OCI-LY1 (cell line): ENCODE measurements at regions not wholly inside any gene's neighbourhood (a gene's known extent, or its start where the extent isn't known, plus 50 kb on each side); places are given as distances from the start of the nearest gene placed in this dataset.
A peak's percentile ranks its signal among the peaks of the same experiment; 100 is the strongest.

Source experiments
- H2AFZ ChIP-seq: fragments of 200-600 bp; sonication (generic), shearing (Covaris generic); 2 replicates; pipeline ENCODE4 v1.6.0; 2014; ENCODE audit warnings: antibody characterized with exemption, mild to moderate bottlenecking, low read length
- H3F3A ChIP-seq: fragments of 200-600 bp; sonication (generic), shearing (Covaris generic); 2 replicates; pipeline ENCODE4 v1.6.0; 2014; ENCODE audit warnings: mild to moderate bottlenecking, antibody characterized with exemption, low read length, moderate library complexity; ENCODE audit not compliant: insufficient read depth
- H3K27ac ChIP-seq: fragments of 200-600 bp; sonication (generic); 2 replicates; pipeline ENCODE4 v1.5.1; 2014; ENCODE audit warnings: low read length, mixed run types, mild to moderate bottlenecking, low read depth; ENCODE audit not compliant: poor library complexity, severe bottlenecking
- H3K27me3 ChIP-seq: fragments of 200-600 bp; sonication (generic); 2 replicates; pipeline ENCODE4 v1.6.0; 2014; ENCODE audit warnings: antibody characterized with exemption, mild to moderate bottlenecking, low read length, moderate library complexity; ENCODE audit not compliant: insufficient read depth
- H3K36me3 ChIP-seq: fragments of 200-600 bp; sonication (generic); 2 replicates; pipeline ENCODE4 v1.6.1; 2014; ENCODE audit warnings: mild to moderate bottlenecking, antibody characterized with exemption, low read length, moderate library complexity, mixed read lengths; ENCODE audit not compliant: insufficient read depth
- H3K4me1 ChIP-seq: fragments of 200-600 bp; sonication (generic); 2 replicates; pipeline ENCODE4 v1.5.1; 2014; ENCODE audit warnings: mild to moderate bottlenecking, low read length, moderate library complexity; ENCODE audit not compliant: insufficient read depth, severe bottlenecking
- H3K4me2 ChIP-seq: fragments of 200-600 bp; sonication (generic), shearing (Covaris generic); 2 replicates; pipeline ENCODE4 v1.6.1; 2014; ENCODE audit warnings: low read length
- H3K4me3 ChIP-seq: fragments of 200-600 bp; sonication (generic); 2 replicates; pipeline ENCODE4 v1.5.1; 2014; ENCODE audit warnings: low read length, low read depth, mild to moderate bottlenecking, mixed read lengths; ENCODE audit not compliant: poor library complexity, severe bottlenecking
- H3K79me2 ChIP-seq: fragments of 200-600 bp; shearing (Covaris generic); 2 replicates; pipeline ENCODE4 v1.6.1; 2016; ENCODE audit warnings: mixed run types, low read length, mixed read lengths; ENCODE audit not compliant: insufficient read depth
- H3K9ac ChIP-seq: fragments of 200-600 bp; sonication (generic), shearing (Covaris generic); 2 replicates; pipeline ENCODE4 v1.6.1; 2014; ENCODE audit warnings: mild to moderate bottlenecking, low read length, mixed read lengths
- H3K9me2 ChIP-seq: fragments of 200-600 bp; sonication (generic), shearing (Covaris generic); 2 replicates; pipeline ENCODE4 v1.6.1; 2014; ENCODE audit warnings: low read depth, mild to moderate bottlenecking, low read length, mixed read lengths
- H3K9me3 ChIP-seq: fragments of 200-600 bp; shearing (Covaris generic); 2 replicates; pipeline ENCODE4 v1.6.1; 2014; ENCODE audit warnings: low read length, mixed read lengths
- H4K20me1 ChIP-seq: fragments of 200-600 bp; sonication (generic), shearing (Covaris generic); 2 replicates; pipeline ENCODE4 v1.6.0; 2016; ENCODE audit warnings: mild to moderate bottlenecking, low read length; ENCODE audit not compliant: insufficient read depth
- EZH2 ChIP-seq: fragments of 200-600 bp; sonication (generic), shearing (Covaris generic); IDR thresholded peaks from 2 replicates; pipeline ENCODE4 v1.8.0; 2017; ENCODE audit warnings: borderline replicate concordance, mixed run types, mild to moderate bottlenecking, antibody characterized with exemption, low read length, moderate library complexity, mixed read lengths
- TF ChIP-seq, protein P1 (sequence below): fragments of 200-600 bp; sonication (generic), shearing (Covaris generic); IDR thresholded peaks from 2 replicates; pipeline ENCODE4 v1.5.1; 2017; ENCODE audit warnings: mild to moderate bottlenecking, antibody characterized with exemption, low read length, moderate library complexity, mixed read lengths

DNA sequence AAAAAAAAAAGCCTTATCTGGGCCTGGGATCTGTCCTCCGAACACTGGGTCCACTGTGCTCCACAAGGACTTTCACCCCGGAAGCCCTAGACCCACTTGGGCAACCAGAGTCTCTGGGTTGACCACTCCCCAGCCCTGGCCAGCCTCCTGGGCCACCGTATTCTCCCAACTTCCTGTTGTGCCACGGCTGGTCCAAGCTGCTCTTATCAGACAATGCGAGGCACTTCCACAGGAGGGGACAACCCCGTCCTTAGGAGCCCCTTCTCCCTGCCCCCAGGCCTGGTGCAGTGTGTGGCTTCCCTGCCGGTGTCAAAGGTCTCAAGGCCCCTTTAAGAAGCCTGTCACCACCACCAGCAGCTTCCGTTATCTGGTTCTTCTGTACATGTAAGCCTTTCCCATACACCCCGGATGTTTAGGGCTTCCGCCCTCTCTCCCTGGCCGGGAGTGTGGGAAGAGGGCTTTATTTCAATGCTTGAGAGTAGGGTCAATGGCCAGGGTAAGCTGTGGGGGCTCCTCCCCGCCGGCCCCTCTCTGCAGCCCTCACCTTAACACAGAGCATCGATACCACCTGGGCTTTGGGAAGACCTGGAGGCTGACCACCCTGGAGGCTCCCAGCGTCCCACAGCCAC, 313.0 kb downstream of the SEC14L1 start:
- Histone ChIP-seq H3F3A (no peaks in the 10 kb centered on the region), H3K4me3 (peak overlapping the region; percentile 87), H3K4me1 (peaks cover 76% of the 10 kb centered on the region), H4K20me1 (no peaks in the 10 kb centered on the region), H3K36me3 (peaks cover 76% of the 10 kb centered on the region), H3K4me2 (peak overlapping the region; percentile 98), H3K79me2 (peaks cover 94% of the 10 kb centered on the region), H3K9ac (peak overlapping the region; percentile 97), H3K27ac (peak overlapping the region; percentile 99), H3K27me3 (no peaks in the 10 kb centered on the region), H3K9me3 (no peaks in the 10 kb centered on the region), H2AFZ (no peak overlapping the region), H3K9me2 (no peaks in the 10 kb centered on the region)
- TF ChIP-seq EZH2 = no peak
- TF ChIP-seq, protein P1, sequence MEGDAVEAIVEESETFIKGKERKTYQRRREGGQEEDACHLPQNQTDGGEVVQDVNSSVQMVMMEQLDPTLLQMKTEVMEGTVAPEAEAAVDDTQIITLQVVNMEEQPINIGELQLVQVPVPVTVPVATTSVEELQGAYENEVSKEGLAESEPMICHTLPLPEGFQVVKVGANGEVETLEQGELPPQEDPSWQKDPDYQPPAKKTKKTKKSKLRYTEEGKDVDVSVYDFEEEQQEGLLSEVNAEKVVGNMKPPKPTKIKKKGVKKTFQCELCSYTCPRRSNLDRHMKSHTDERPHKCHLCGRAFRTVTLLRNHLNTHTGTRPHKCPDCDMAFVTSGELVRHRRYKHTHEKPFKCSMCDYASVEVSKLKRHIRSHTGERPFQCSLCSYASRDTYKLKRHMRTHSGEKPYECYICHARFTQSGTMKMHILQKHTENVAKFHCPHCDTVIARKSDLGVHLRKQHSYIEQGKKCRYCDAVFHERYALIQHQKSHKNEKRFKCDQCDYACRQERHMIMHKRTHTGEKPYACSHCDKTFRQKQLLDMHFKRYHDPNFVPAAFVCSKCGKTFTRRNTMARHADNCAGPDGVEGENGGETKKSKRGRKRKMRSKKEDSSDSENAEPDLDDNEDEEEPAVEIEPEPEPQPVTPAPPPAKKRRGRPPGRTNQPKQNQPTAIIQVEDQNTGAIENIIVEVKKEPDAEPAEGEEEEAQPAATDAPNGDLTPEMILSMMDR = no peak

DNA sequence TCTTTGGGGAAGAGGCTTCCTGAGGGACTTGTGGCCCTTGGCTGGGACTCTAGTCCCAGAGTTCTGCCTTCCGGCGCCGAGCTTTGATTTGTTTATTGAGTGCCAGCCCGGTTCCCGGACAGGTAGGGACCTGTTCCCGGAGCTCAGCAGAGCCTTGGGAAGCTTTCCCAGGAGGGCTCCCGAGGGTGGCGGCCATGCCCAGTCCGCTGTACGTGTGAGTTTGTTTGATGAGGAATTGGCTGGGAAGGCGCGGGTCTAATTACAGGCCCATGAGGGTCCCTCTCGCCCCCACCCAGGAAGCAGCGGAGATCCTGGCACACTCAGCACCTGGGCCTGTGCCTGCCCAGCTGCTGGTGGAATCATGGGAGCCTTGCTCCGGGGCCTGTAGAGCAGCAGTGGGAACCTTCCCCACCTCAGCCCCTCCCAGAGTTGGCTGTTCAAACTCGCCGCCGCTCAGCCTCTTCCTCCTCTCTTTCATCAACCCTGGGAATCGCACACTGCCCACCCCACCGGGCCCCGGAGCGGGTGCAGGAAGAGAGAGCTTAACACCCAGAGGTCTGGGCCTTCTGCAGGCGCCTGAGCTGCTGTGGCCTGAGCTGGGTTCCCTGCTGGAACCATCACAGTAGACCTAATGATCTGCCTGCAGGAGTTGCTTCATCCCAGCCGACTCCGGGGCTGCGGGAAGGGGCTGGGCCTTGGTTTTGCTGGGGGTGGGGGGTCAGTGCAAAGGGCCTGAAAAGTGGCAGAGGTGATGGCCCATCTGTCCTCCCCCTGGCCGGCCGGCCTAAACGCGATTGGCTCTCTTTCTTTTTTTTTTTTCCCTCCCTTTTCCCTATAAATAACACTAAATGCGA, 313.7 kb downstream of the SEC14L1 start:
- no peak for TF ChIP-seq EZH2
- TF ChIP-seq, protein P1 = no peak
- Histone ChIP-seq H3K4me1 (peaks cover 76% of the 10 kb centered on the region), H3K4me2 (peak overlapping the region; percentile 98)

DNA sequence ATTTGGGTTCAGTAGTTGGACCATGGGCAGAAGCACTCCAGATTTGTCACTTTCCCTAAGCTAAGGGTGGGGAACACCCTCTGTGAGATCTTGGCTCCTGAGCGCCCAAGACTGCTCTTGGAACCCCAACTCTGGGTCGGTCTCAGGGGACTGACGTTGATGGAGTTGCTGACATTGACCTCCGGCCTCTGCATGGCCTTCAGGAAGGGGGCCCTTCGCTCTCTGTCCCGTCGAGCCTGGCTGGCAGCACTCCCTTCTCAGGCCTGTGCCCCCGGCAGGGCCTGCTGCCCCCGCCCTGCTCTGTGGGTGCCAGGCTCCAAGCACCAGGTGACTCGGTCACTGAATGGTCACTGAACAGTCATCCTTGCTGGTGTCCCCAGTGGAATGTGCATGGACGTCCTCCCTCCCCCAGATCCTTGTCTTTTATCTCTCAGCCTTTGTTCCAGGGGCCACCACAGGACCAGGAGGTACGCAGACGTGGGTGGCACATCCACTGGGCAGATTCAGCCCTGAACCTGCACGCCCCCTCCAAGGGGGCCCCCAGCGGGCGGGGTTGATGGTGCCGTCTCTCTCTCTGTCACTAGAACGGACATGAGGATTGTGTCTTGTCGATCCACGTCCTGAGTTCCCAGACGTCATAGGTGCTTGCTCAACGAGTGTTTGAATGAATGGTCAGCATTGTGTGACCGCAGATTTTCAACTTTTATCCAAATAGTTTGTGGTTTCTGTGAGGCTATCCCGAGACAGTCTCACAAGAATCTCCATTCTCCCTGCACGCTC, 314.5 kb downstream of the SEC14L1 start:
- H3K36me3 ChIP-seq = peaks cover 79% of the 10 kb centered on the region
- H2AFZ ChIP-seq = no peak overlapping the region
- H3K9me3 ChIP-seq = no peaks in the 10 kb centered on the region
- peak overlapping the region; percentile 98 for H3K4me2 ChIP-seq
- no peaks in the 10 kb centered on the region for H3K27me3 ChIP-seq
- H3K27ac ChIP-seq = peak overlapping the region; percentile 99
- peak overlapping the region; percentile 97 for H3K9ac ChIP-seq
- H4K20me1 ChIP-seq = no peaks in the 10 kb centered on the region
- peak overlapping the region; percentile 87 for H3K4me3 ChIP-seq
- no peaks in the 10 kb centered on the region for H3K9me2 ChIP-seq
- TF ChIP-seq, protein P1 = no peak
- H3K79me2 ChIP-seq = peaks cover 87% of the 10 kb centered on the region
- peaks cover 76% of the 10 kb centered on the region for H3K4me1 ChIP-seq
- no peaks in the 10 kb centered on the region for H3F3A ChIP-seq

More for the DNA sequence above, 313.7 kb downstream of the SEC14L1 start:
- no peak overlapping the region for H2AFZ ChIP-seq
- H4K20me1 ChIP-seq = no peaks in the 10 kb centered on the region
- H3K9me3 ChIP-seq = no peaks in the 10 kb centered on the region
- peak overlapping the region; percentile 99 for H3K27ac ChIP-seq
- peaks cover 83% of the 10 kb centered on the region for H3K36me3 ChIP-seq
- H3K27me3 ChIP-seq = no peaks in the 10 kb centered on the region
- H3F3A ChIP-seq = no peaks in the 10 kb centered on the region
- H3K79me2 ChIP-seq = peaks cover 91% of the 10 kb centered on the region
- H3K4me3 ChIP-seq = peak overlapping the region; percentile 87
- H3K9me2 ChIP-seq = no peaks in the 10 kb centered on the region
- H3K9ac ChIP-seq = peak overlapping the region; percentile 97
